CD4-positive, alpha-beta T cell (primary cell): ENCODE measurements at regions not wholly inside any gene's neighbourhood (a gene's known extent, or its start where the extent isn't known, plus 50 kb on each side); places are given as distances from the start of the nearest gene placed in this dataset.

Experiments used
- ATAC-seq: fragments of 200-7000 bp; cut with Tn5 transposase; one replicate; pipeline ENCODE4 v1.10.0; 2022; ENCODE audit warnings: mild to moderate bottlenecking; ENCODE audit not compliant: poor library complexity
- CTCF ChIA-PET: fragments of 350-600 bp; sonication (Branson Sonifier 250); formaldehyde crosslinking; loops from one replicate; lab custom pipeline; 2021; ENCODE audit warnings: antibody characterized with exemption, inconsistent platforms; lab: Charles Lee
- POLR2A ChIA-PET: fragments of 350-600 bp; sonication (Branson Sonifier 250); formaldehyde crosslinking; loops from one replicate; lab custom pipeline; 2021; ENCODE audit warnings: antibody characterized with exemption, inconsistent platforms; lab: Charles Lee
- DNase-seq, 14 experiments: peaks; one replicate each; pipeline ENCODE4 v3.0.0-alpha.2; 2013 to 2020; ENCODE audit warnings: mixed read lengths in 2 of 14
- H3K27ac ChIP-seq, 2 donors: one replicate each; pipeline versions ENCODE4 v1.5.1 to v1.7.0; 2013; ENCODE audit warnings: low read length in 2 of 2, low read depth in 1 of 2, mild to moderate bottlenecking in 1 of 2
- H3K27me3 ChIP-seq, 2 experiments: 1 replicate in 1 of 2; 2 replicates in 1 of 2; pipeline versions ENCODE4 v1.6.1 to v1.7.0; 2013; ENCODE audit warnings: low read length in 2 of 2, control low read depth in 1 of 2, mild to moderate bottlenecking in 1 of 2, moderate library complexity in 1 of 2; ENCODE audit not compliant: insufficient read depth in 2 of 2, control insufficient read depth in 1 of 2
- H3K36me3 ChIP-seq: one replicate; pipeline ENCODE4 v1.6.1; 2013; ENCODE audit warnings: low read length, control low read depth; ENCODE audit not compliant: insufficient read depth
- H3K4me1 ChIP-seq: one replicate; pipeline ENCODE4 v1.6.1; 2013; ENCODE audit warnings: low read length, control low read depth; ENCODE audit not compliant: insufficient read depth
- H3K4me3 ChIP-seq: one replicate; pipeline ENCODE4 v1.5.1; 2013; ENCODE audit warnings: mild to moderate bottlenecking, low read length, moderate library complexity
- H3K9me3 ChIP-seq, 2 experiments: 1 replicate in 1 of 2; 2 replicates in 1 of 2; pipeline versions ENCODE4 v1.6.1 to v1.7.0; 2013; ENCODE audit warnings: low read length in 2 of 2, mild to moderate bottlenecking in 2 of 2, control low read depth in 1 of 2, moderate library complexity in 1 of 2; ENCODE audit not compliant: control insufficient read depth in 1 of 2, insufficient read depth in 1 of 2
- H3K27ac Mint-ChIP-seq: one replicate; pipeline ENCODE4 v1.8.0; 2020; ENCODE audit warnings: mixed read lengths
- H3K27me3 Mint-ChIP-seq: one replicate; pipeline ENCODE4 v1.8.0; 2021; ENCODE audit warnings: mixed read lengths
- H3K36me3 Mint-ChIP-seq: one replicate; pipeline ENCODE4 v1.8.0; 2021; ENCODE audit warnings: low read depth, mixed read lengths
- H3K4me1 Mint-ChIP-seq: one replicate; pipeline ENCODE4 v1.8.0; 2021; ENCODE audit warnings: low read depth, mixed read lengths
- H3K4me3 Mint-ChIP-seq: one replicate; pipeline ENCODE4 v1.8.0; 2020; ENCODE audit warnings: mild to moderate bottlenecking, mixed read lengths
- H3K9me3 Mint-ChIP-seq: one replicate; pipeline ENCODE4 v1.8.0; 2020; ENCODE audit warnings: mixed read lengths
- CTCF ChIP-seq: fragments of 200-600 bp; IDR thresholded peaks from one replicate; pipeline ENCODE4 v1.8.0; 2022; ENCODE audit warnings: antibody characterized with exemption, mild to moderate bottlenecking
- intact Hi-C, 2 experiments: fragments of 100-400 bp; cut with DNase I in 1 of 2; cut with micrococcal nuclease in 1 of 2; formaldehyde crosslinking; loops; one replicate each; pipeline versions ENCODE4 v1.15.1 to v1.9.0; 2023 to 2025; cut with DNase I, micrococcal nuclease

- intact Hi-C loops, result no loop called here
- Mint-ChIP-seq H3K27me3 (peaks cover 6% of the 10 kb centered on the region), H3K27ac (no peak overlapping the region), H3K9me3 (no peaks in the 10 kb centered on the region), H3K4me1 (no peaks in the 10 kb centered on the region), H3K4me3 (no peak overlapping the region), H3K36me3 (no peaks in the 10 kb centered on the region)
- no peak overlapping the region for H3K4me3 ChIP-seq
- TF ChIP-seq CTCF, result no peak
- H3K27me3 ChIP-seq, result no peaks in the 10 kb centered on the region
- peaks cover 0 to 9% of the 10 kb centered on the region in 2 experiments for H3K9me3 ChIP-seq
- H3K27ac ChIP-seq, result no peak overlapping the region
- DNase-seq (no peak), ATAC-seq (no peak)
- no peaks in the 10 kb centered on the region for H3K36me3 ChIP-seq
- no peaks in the 10 kb centered on the region for H3K4me1 ChIP-seq
- ChIA-PET CTCF (no interaction called here), POLR2A (no interaction called here)
Measured at GRCh38 chr9:135338546-135338945, 141.0 kb upstream of the PPP1R26 start.

DNA sequence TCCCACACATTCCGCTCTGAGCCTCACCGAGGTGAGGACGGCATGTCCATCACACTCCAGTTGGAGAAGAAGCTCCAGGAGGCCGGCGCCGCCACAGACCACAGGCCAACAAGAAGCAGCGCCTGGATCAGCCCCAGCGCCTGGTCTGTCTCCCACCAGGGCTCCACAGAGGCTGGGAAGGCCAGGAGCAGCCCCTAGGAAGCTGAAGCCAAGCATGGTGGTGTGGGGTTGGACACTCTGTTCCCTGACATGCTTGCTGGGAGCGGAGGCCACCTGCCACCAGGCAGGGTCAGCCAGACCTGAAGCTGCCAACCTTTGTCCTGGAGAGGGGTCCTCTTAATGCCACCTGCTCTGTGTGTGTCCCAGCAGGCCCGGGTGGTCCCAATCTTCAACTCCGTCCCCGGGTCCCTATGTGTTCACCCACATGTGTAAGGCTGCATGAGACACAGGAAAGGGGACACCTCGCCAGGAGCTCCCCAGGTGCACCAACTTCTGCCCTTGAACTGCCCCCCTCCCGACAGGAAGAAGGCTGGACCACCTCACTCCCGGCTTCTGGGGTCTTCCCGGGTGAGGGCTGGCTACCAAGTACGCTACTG is 140.1 kb upstream of the PPP1R26 start:
- TF ChIP-seq CTCF, result no peak
- intact Hi-C loops, result no loop called here
- Mint-ChIP-seq H3K27ac (no peak overlapping the region), H3K4me1 (no peaks in the 10 kb centered on the region), H3K9me3 (no peaks in the 10 kb centered on the region), H3K27me3 (peaks cover 6% of the 10 kb centered on the region), H3K36me3 (no peaks in the 10 kb centered on the region), H3K4me3 (no peak overlapping the region)
- H3K27me3 ChIP-seq, result peaks cover 0 to 3% of the 10 kb centered on the region in 2 experiments
- ATAC-seq, result no peak
- H3K36me3 ChIP-seq, result no peaks in the 10 kb centered on the region
- H3K9me3 ChIP-seq, result peaks cover 0 to 9% of the 10 kb centered on the region in 2 experiments
- no peak overlapping the region for H3K27ac ChIP-seq
- POLR2A ChIA-PET, result no interaction called here
- no peaks in the 10 kb centered on the region for H3K4me1 ChIP-seq
- CTCF ChIA-PET, result no interaction called here
- DNase-seq, result no peak
- H3K4me3 ChIP-seq, result no peak overlapping the region

GRCh38 chr9:135340143-135340655 is 139.4 kb upstream of the PPP1R26 start:
- no peaks in the 10 kb centered on the region for H3K4me1 ChIP-seq
- no peaks in the 10 kb centered on the region for H3K36me3 Mint-ChIP-seq

More at GRCh38 chr9:135340143-135340655, 139.4 kb upstream of the PPP1R26 start:
- peaks cover 0 to 5% of the 10 kb centered on the region in 2 experiments for H3K9me3 ChIP-seq
- H3K4me1 Mint-ChIP-seq, result no peaks in the 10 kb centered on the region
- TF ChIP-seq CTCF, result no peak
- no peaks in the 10 kb centered on the region for H3K9me3 Mint-ChIP-seq
- intact Hi-C loops, result loop anchor here in 1 of 2 experiments (5.0 to 10.0 kb wide), 2 partner anchors 893 to 1165 kb away; no protein-coding TSS in a partner anchor
- ATAC-seq (no peak), DNase-seq (no peak)
- no peaks in the 10 kb centered on the region for H3K36me3 ChIP-seq
- H3K27ac ChIP-seq, result no peak overlapping the region
- H3K27ac Mint-ChIP-seq, result no peak overlapping the region
- POLR2A ChIA-PET, result no interaction called here
- CTCF ChIA-PET, result no interaction called here
- H3K4me3 Mint-ChIP-seq, result no peak overlapping the region
- H3K4me3 ChIP-seq, result no peak overlapping the region
- peaks cover 10% of the 10 kb centered on the region for H3K27me3 Mint-ChIP-seq
- H3K27me3 ChIP-seq, result peaks cover 0 to 6% of the 10 kb centered on the region in 2 experiments
